Fibroblast of skin of back (primary cell): ENCODE measurements at regions not wholly inside any gene's neighbourhood (a gene's known extent, or its start where the extent isn't known, plus 50 kb on each side); places are given as distances from the start of the nearest gene placed in this dataset.

Source experiments
- DNase-seq: peaks from one replicate; pipeline ENCODE4 v3.0.0-alpha.2; 2013

- no peak for DNase-seq
Observed at GRCh38 chr3:128569756-128570155, 76.8 kb upstream of the GATA2 start.

DNA sequence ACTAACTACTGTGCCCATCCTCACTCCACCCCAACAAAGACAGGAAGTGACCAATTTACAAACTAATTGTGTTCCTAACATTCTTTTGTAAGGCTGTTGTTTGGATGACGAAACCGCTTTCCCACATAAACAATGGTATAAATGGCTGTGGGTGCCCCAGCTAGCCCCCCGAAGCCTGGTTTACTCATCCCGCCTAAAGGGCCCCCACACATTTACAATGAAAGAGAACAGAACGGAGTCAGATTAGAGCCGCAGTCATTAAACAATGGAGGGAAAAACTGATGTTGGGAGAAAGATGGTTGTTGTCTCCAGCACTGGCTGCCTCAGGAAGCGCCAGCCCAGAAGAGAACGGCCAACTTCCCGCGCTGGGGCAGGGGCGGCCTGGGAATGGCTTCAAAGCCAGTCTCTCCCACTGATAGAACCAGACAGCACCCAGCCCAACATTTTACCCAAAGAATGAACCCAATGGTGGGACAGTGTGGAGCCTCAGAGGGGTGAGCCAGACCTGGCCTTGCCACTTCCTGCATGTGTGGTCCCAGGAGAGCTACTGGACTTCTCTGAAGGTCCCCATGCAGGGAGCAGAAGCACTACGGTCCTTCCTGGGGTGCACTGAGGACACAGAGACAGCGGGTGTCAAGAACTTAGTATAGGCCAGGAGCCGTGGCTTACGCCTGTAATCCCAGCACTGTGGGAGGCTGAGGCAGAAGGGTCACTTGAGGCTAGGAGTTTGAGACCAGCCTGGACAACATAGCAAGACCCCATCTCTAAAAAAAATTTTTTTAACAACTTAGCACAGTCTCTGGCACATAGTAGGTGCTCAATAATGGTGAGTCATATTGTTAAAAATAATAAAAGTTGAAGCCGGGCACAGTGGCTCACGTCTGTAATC lies 75.8 kb upstream of the GATA2 start:
- DNase-seq, result no peak

DNA sequence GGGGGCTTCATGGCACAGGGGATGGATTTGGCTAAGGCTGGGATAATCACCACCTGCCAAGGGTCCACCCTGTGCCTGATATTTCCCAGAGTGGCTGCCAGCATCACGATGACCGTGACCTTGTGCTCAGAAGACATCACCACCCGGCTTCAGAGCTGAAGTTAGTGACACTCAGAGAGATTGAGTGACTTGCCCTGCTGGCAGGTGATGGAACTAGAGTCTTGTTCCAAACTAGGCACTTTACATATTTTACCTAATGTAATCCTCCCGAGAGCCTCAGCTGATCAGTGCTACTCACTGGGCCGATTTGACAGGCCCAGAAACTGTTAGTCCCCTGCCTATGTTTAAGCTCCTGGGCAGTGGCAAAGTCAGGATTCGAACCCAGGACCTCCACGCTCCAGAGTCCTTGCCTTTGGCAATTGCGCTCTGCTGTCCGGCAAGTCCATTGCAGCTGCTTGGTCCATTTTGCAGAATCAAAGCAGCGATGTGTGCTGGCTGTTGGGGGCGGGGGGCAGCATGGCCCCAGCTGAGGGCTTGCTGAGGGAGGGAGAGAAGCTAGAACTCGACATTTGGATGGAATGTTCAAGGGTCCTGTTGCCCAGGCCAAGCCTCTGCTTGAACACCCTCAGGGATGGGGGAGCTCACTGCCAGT lies 74.8 kb upstream of the GATA2 start:
- DNase-seq, result no peak

DNA sequence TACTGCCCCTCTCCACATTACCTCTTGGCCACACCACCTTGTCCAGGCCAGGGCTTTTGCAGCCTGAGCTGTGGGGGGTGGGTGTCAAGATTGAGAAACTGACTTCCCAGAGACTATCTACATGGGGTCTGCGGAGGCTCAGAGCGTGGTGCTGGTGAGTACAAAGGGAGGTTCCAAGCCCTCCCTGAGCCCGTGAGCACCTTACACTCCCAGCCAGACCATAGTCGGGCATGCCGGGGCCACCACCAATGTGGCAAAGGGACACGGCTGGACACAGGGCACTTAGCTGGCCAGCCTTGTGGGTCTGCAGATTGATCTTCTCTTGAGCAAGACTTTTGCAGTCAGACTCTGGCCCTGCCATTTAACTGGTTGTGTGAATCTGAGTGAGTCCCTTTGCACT lies 74.1 kb upstream of the GATA2 start:
- no peak for DNase-seq

DNA sequence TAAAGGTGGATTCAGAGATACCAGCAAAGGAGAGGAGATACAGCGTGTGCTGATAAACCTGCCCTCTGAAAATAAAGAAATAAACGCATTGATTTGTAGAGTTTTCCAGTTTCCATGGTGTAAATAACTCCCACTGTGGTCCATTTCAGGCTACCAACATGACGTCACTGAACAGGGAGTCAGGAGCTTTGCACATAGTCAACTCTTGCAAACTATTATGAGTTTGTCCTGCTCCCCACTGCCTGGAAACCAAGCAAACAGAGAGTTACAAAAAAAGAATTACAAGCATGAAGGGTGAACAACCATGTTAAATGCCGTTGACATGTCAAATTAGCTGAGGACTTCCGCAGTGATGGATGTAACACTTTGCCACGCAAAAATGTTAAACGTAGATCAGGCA lies 70.4 kb upstream of the GATA2 start:
- DNase-seq, result no peak

- DNase-seq, result no peak
Observed at GRCh38 chr3:128561504-128561903, 68.5 kb upstream of the GATA2 start.

GRCh38 chr3:128560768-128561167 lies 67.8 kb upstream of the GATA2 start:
- DNase-seq, result no peak

DNA sequence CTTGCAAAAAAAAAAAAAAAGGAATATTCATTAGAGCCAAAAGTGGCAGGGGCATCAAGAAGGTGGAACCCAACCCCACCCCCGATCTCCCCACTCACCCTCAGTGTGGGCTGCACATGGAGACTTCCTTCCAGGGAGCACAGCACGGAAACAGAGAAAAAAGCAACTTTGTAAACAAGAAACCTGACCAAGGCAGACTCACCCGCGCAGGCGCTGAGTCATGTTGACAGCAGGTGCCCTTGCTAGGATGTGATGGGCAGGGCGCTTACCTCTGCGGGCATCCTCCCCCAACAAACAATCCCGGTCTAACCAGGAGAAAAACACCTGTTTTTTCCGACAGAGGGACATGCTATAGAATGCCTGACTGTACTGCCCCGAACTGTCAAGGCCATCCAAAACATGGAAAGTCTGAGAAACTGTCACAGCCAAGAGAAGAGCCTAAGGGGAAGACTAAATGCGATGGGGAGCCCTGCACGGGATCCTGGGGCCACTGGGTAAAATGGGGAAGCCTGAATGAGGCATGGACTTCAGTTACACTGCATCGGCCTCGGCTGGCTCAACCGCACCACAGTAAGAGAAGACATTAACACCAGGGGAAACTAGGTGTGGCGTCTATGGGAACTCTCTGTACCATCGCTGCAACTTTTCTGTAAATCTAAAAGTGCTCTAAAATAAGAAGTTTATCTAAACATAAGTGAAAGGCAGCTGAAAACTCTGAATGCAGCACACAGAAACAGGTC lies 66.7 kb upstream of the GATA2 start:
- DNase-seq, result no peak

DNA sequence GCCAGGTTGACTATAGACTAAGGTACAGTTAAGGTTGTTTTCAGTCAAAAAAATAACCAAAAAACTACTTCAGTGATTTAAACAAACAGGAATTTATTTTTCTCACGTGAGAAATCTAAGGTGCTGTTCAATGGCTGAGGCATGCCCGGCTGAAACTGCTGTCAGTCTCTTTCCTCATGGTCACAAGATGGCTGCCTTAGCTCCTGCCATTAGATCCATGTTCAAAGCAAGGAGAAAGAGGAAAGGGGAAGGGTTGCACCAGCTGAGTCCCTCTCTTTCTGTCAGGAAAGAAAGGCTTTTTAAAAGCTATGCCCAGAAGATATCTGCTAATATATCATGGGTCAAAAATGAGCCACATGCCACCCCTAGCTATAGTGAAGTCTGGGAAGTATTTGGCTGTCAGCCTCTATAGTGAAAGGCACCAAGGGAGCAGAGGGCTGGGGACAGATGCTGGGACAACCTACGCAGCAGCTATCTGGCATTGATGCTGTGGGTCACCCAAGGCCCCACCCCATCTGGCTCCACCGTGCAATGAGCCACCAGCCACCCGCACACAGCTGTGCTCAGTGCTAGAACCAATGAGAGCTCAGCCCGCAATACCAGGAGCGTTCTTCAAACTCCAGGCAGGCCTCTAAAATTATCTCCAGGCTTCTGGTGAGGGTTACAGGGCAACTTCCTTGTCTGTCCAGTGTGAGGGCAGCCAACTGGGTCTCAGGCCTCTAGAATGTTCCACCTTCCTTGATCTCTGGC lies 64.7 kb upstream of the GATA2 start:
- DNase-seq, result no peak

GRCh38 chr3:128556907-128557306 lies 63.9 kb upstream of the GATA2 start:
- no peak for DNase-seq

- DNase-seq, result no peak
Observed at GRCh38 chr3:128556384-128556783, 63.4 kb upstream of the GATA2 start.

GRCh38 chr3:128555841-128556240 lies 62.8 kb upstream of the GATA2 start:
- no peak for DNase-seq

GRCh38 chr3:128555098-128555825 lies 62.3 kb upstream of the GATA2 start:
- DNase-seq, result no peak

DNA sequence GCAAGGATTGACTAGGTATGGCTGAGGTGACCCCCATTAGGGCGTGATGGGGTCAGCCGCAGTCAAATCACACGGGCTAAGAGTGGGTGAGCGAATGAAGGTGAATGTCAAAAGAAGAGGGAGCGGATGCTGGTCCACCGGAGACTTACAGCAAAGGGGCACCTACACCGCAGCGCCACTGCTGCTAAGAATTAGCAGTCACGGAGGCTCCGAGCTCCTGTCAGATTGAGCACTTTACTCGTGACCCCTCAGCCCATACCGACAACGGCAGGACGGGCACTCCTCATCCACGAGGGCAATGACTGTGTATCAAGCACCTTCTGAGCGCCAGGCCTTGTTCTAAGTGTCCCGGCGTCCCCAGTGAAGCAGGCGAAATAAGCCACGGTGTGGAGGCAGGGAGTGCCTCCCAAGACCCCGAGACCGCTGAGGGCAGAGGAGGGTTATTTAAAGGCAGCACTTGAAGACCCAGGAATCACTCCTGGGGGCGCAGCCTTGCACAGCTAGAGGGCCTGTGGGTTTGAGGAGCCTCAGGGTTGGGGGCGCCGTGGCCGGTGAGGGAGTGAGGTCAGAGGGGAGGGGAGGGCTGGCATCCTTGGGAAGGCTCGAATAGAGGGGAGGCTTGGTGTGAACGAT lies 61.6 kb upstream of the GATA2 start:
- no peak for DNase-seq

DNA sequence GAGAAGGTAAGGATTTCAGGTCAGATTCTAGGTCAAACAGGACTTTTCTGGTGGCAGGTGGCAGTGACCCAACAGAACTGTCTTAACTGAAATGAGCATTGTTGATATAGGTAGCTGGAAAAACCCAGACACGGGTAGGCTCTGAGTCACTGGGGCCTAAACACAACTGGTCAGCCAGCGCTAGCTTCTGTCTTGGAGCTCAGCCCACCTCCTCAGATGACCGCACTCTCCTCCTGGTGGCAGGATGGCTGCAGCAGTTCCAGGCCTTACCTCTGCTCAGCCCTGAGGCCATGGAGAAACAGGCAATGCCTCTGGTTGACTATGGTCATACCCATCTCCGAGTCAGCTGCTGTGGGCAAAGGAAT lies 61.1 kb upstream of the GATA2 start:
- DNase-seq, result peak; percentile 18

DNA sequence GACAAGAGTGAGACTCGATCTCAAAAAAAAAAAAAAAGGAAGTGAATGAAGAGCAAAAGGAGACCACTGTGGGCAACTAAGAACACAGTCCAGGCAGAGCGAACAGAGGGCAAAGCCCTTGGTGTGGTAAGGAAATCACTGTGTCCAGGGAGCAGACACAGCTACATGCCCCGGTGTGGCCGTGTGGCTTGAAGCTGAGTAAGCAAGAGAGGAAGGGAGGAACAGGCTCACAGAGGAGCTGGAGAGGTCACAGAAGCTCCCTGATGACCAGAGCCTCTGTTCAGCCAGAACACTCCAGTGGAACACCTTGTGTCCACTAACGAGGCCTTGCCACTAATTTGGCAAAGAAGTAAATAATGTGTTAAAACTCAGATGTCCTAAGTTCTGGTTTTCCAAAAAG lies 60.6 kb upstream of the GATA2 start:
- no peak for DNase-seq

GRCh38 chr3:128551867-128552266 lies 58.9 kb upstream of the GATA2 start:
- DNase-seq, result no peak

GRCh38 chr3:128551451-128551850 lies 58.5 kb upstream of the GATA2 start:
- no peak for DNase-seq

DNA sequence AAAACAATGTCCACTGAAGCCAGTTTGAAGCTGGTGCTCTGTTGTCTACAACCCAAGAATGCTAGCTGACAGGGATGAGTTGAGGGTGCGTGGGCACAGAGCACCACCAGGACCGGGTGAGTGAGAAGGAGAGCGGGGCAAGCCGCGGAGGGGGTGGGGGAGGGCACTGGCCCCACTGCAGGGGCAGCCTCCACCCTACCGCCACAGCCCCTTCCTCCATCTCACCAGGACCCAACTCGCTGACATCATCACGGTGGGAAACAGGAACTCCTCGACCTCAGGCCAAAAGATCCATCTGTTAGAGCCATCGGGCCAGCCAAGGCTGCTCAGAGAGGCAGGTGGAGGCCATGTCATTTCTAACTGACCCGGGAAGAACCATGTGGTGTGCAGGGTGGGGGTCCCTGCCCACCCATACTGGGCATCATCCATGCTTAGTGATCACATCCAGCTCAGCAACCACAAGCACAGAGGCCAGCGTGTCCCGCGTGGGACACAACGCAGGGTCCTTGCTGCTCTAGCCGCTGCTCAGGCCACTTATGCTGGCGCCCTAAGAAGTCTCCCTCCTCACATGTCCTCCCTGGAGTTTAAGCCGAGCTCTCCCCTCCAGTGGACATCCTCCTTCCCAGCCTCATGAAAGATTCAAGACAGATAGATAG lies 57.6 kb upstream of the GATA2 start:
- DNase-seq, result no peak

- no peak for DNase-seq
Observed at GRCh38 chr3:128550113-128550440, 57.1 kb upstream of the GATA2 start.
